GM10248 (cell line): ENCODE measurements at regions not wholly inside any gene's neighbourhood (a gene's known extent, or its start where the extent isn't known, plus 50 kb on each side); places are given as distances from the start of the nearest gene placed in this dataset.

ENCODE experiments used
- CTCF ChIA-PET: fragments of 300-600 bp; sonication (Branson Sonifier 250); formaldehyde crosslinking; extraction: SDS; loops from one replicate; lab custom pipeline; 2021; ENCODE audit warnings: antibody characterized with exemption; lab: Yijun Ruan, JAX
- POLR2A ChIA-PET: fragments of 350-650 bp; sonication (Branson Sonifier 250); formaldehyde crosslinking; extraction: SDS; loops from one replicate; lab custom pipeline; 2020; ENCODE audit warnings: antibody characterized with exemption; lab: Yijun Ruan, JAX
- DNase-seq: peaks from one replicate; pipeline ENCODE4 v3.0.0; 2012; ENCODE audit errors: extremely low spot score
- CTCF ChIP-seq: IDR thresholded peaks from 2 replicates; pipeline ENCODE4 v1.5.1; 2012; ENCODE audit warnings: mild to moderate bottlenecking, low read depth; ENCODE audit errors: extremely low read depth, missing control alignments, control extremely low read depth

DNA sequence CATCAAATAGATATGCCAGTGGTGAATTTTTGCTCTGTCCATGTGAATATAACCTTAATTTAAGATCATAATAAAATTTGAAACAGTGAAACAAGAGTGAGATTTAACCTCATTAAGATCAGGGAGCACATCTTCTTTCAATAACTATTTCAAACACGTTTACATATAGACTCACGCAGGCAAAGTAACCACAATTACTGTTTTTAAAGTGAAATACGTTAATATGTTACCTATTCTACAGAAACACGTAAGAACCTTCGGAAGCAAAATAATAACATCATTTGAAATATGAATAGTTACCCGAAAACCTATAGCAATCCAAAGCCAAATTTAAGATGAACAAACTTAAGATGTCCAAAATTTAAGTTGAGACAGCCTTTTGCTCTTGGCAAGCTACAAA is 136.2 kb upstream of the ZC3H12C start:
- no peak for TF ChIP-seq CTCF
- POLR2A ChIA-PET = no interaction called here
- DNase-seq = peak; percentile 17
- CTCF ChIA-PET = interaction anchor here (1.0 to 1.7 kb wide), 4 partner anchors 10 to 20 kb away, joined by 3 to 5 read pairs (median 4); no protein-coding TSS in a partner anchor

DNA sequence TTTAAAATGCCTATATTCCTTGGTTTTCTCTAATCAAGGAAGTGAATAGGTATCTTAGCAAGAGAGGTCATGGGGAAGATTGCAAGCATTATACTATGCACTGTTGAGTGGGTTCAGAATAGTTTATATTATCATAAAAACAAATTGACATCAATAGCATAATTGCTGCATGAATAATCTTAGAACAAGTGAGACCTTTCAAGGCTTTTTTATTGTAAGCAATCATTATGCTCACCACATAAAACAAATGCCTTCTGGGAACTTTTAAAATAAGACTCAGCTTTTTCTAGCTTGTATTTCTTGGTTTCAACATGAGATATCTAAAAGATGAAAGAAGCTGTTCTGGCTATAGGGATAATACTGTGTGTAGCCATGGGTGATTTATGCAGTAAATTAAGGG is 135.6 kb upstream of the ZC3H12C start:
- no peak for DNase-seq
- POLR2A ChIA-PET = no interaction called here
- CTCF ChIA-PET = interaction anchor here (1.7 kb wide), 2 partner anchors 11 to 20 kb away, joined by 4 to 5 read pairs; no protein-coding TSS in a partner anchor
- no peak for TF ChIP-seq CTCF

GRCh38 chr11:109958131-109958820 is 134.9 kb upstream of the ZC3H12C start:
- DNase-seq = no peak
- TF ChIP-seq CTCF = no peak
- POLR2A ChIA-PET = no interaction called here
- CTCF ChIA-PET = interaction anchor here (1.4 to 1.7 kb wide), 2 partner anchors 12 to 18 kb away, joined by 3 to 4 read pairs; no protein-coding TSS in a partner anchor

DNA sequence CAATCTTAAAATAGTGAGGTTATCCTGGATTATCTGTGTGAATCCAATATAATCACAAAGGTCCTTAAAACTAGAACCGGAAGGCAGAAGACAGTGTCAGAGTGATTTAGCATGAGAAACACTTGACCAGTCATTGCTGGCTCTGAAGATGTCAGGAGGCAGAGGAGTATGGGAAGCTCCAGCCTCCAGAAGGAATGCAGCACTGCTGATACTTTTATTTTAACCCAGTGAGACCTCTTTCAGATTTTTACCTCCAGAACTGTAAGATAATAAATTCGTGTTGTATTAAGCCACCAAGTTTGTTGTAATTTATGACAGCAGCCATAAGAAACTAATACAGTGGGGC is 134.4 kb upstream of the ZC3H12C start:
- ChIA-PET CTCF (interaction anchor here (1.4 to 1.7 kb wide), 2 partner anchors 12 to 18 kb away, joined by 3 to 4 read pairs; no protein-coding TSS in a partner anchor), POLR2A (no interaction called here)
- DNase-seq = no peak
- TF ChIP-seq CTCF = no peak

DNA sequence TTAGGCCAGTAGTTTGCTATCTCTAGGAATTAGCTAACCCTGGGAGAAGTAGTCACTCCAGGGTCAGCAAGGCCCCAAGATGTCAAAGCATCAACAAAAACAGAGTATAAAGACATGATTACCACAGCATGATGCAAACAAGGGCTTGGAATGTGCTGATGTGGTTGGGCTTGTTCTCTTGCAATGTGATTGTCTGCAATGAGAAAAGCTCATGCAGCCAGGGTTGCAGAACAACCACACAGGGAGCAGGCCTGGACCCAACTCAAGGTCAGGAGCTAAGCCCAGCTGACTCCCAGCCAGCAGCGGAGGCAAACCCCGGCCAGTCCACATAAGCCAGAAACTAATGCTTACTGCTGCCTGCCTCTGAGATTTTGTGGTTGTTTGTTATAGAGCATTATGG is 132.4 kb upstream of the ZC3H12C start:
- TF ChIP-seq CTCF = no peak
- CTCF ChIA-PET = interaction anchor here (1.8 to 3.0 kb wide), 2 partner anchors 9 to 17 kb away, joined by 4 to 12 read pairs; no protein-coding TSS in a partner anchor
- POLR2A ChIA-PET = interaction anchor here (0.5 kb wide), 1 partner anchor 874 kb away, joined by 3 read pairs; no protein-coding TSS in a partner anchor
- DNase-seq = no peak

GRCh38 chr11:109961261-109961660 is 131.9 kb upstream of the ZC3H12C start:
- CTCF ChIA-PET = interaction anchor here (1.8 to 3.0 kb wide), 2 partner anchors 9 to 17 kb away, joined by 4 to 12 read pairs; no protein-coding TSS in a partner anchor
- no peak for DNase-seq
- no peak for TF ChIP-seq CTCF
- POLR2A ChIA-PET = no interaction called here
